ENCODE measurements at regions not wholly inside any gene's neighbourhood (a gene's known extent, or its start where the extent isn't known, plus 50 kb on each side); places are given as distances from the start of the nearest gene placed in this dataset.

DNA sequence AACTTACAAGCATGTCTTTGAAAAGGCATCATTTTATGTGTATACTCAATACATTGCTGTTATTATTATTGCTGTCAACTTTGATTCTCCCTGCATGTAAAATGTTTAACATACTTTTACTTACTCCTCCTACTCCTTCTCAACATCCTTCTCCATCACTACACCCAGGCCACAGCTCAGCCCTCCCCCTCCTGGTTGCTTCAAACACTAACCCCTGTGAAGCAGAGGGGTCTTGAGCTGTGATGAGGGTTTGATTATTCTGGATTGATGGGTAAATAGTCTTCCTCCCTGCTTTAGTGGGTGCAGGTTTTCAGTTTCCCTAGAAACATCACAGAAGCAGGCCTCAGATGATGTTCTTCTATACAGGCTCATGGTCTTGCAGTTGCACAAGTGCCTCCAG lies 221.0 kb downstream of the OSR1 start:
- Mint-ChIP-seq H3K4me1 (ENCODE audit: low read depth, unreplicated experiment) (peaks cover 22% of the 10 kb centered on the region), H3K9me3 (ENCODE audit: unreplicated experiment) (no peaks in the 10 kb centered on the region), H3K27ac (ENCODE audit: unreplicated experiment) (no peak overlapping the region), H3K27me3 (ENCODE audit: insufficient read depth, unreplicated experiment) (no peaks in the 10 kb centered on the region), H3K4me3 (ENCODE audit: unreplicated experiment) (no peak overlapping the region), H3K36me3 (ENCODE audit: insufficient read depth, unreplicated experiment) (peaks cover 10% of the 10 kb centered on the region)
- peaks cover 23% of the 10 kb centered on the region for H3K4me1 ChIP-seq
- H3K9me3 ChIP-seq: no peaks in the 10 kb centered on the region
- ChIA-PET CTCF (interaction anchor here (0.7 kb wide), 1 partner anchor 388 kb away, joined by 3 read pairs; no protein-coding TSS in a partner anchor), POLR2A (no interaction called here)
- no peaks in the 10 kb centered on the region for H3K36me3 ChIP-seq (ENCODE audit: control insufficient read depth, insufficient read depth, low read length)
- DNase-seq: no peak
- intact Hi-C loops (cut with micrococcal nuclease; ENCODE audit: unreplicated experiment): no loop called here
- no peak overlapping the region for H3K4me3 ChIP-seq (ENCODE audit: low read depth, low read length)
- no TSS peak for BruUV-seq (replicated peaks)
- TF ChIP-seq, protein P1, sequence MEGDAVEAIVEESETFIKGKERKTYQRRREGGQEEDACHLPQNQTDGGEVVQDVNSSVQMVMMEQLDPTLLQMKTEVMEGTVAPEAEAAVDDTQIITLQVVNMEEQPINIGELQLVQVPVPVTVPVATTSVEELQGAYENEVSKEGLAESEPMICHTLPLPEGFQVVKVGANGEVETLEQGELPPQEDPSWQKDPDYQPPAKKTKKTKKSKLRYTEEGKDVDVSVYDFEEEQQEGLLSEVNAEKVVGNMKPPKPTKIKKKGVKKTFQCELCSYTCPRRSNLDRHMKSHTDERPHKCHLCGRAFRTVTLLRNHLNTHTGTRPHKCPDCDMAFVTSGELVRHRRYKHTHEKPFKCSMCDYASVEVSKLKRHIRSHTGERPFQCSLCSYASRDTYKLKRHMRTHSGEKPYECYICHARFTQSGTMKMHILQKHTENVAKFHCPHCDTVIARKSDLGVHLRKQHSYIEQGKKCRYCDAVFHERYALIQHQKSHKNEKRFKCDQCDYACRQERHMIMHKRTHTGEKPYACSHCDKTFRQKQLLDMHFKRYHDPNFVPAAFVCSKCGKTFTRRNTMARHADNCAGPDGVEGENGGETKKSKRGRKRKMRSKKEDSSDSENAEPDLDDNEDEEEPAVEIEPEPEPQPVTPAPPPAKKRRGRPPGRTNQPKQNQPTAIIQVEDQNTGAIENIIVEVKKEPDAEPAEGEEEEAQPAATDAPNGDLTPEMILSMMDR (IDR thresholded peaks at IDR 0.05; ENCODE audit: insufficient read depth in 1 of 2, low read depth in 1 of 2, low read length in 1 of 2, severe bottlenecking in 1 of 2, unreplicated experiment in 1 of 2): no peak
- H3K27me3 ChIP-seq (replicated peaks; ENCODE audit: control insufficient read depth, insufficient read depth, low read length): no peaks in the 10 kb centered on the region

DNA sequence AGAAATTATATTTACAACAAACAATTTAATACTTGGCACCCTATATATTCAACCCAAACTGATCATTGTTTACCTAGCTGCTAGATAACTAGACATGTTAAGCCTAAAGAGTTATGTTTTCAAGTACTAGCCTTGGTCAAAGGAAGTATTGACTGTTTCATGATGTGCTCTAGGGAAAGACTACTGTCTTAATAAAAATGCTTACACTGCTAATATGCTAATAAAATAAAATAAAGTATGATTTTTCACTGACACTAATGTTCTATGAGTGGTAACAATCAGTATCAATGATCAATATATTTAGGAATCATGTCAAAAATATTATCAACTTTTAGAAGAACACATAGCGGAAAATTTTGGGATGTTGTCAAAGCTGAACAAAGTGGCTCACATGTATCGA lies 225.5 kb downstream of the OSR1 start:
- Mint-ChIP-seq H3K27me3 (ENCODE audit: insufficient read depth, unreplicated experiment) (no peaks in the 10 kb centered on the region), H3K27ac (ENCODE audit: unreplicated experiment) (no peak overlapping the region), H3K4me3 (ENCODE audit: unreplicated experiment) (no peak overlapping the region), H3K36me3 (ENCODE audit: insufficient read depth, unreplicated experiment) (no peaks in the 10 kb centered on the region), H3K4me1 (ENCODE audit: low read depth, unreplicated experiment) (peaks cover 4% of the 10 kb centered on the region), H3K9me3 (ENCODE audit: unreplicated experiment) (no peaks in the 10 kb centered on the region)
- ChIA-PET CTCF (no interaction called here), POLR2A (no interaction called here)
- Histone ChIP-seq H3K4me1 (no peaks in the 10 kb centered on the region), H3K4me3 (ENCODE audit: low read depth, low read length) (no peak overlapping the region), H3K9me3 (no peaks in the 10 kb centered on the region), H3K27me3 (replicated peaks; ENCODE audit: control insufficient read depth, insufficient read depth, low read length) (no peaks in the 10 kb centered on the region), H3K36me3 (ENCODE audit: control insufficient read depth, insufficient read depth, low read length) (no peaks in the 10 kb centered on the region)
- no TSS peak for BruUV-seq (replicated peaks)
- TF ChIP-seq, protein P1 (IDR thresholded peaks at IDR 0.05; ENCODE audit: insufficient read depth in 1 of 2, low read depth in 1 of 2, low read length in 1 of 2, severe bottlenecking in 1 of 2, unreplicated experiment in 1 of 2): no peak
- intact Hi-C loops (cut with micrococcal nuclease; ENCODE audit: unreplicated experiment): no loop called here
- DNase-seq: no peak

DNA sequence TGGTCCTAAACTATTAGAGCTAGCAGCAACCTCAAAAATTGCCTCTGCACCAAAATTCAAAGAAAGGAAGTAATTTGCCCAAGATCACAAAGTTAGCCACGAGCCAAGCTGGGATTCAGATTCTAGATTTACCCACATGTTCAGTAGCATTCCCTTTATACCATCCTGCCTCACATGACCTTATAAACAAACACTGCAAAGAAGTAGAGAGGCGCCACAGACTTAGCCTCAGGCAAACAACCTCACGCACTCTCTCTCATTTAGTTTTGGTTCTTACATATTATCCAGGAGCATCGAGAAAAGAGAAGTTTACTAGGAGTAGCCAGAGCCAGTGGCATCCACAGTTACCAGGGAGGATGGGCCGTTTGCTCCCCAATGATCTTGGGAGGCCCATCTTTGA lies 226.6 kb downstream of the OSR1 start:
- Mint-ChIP-seq H3K4me3 (ENCODE audit: unreplicated experiment) (no peak overlapping the region), H3K9me3 (ENCODE audit: unreplicated experiment) (no peaks in the 10 kb centered on the region), H3K4me1 (ENCODE audit: low read depth, unreplicated experiment) (no peaks in the 10 kb centered on the region), H3K27me3 (ENCODE audit: insufficient read depth, unreplicated experiment) (no peaks in the 10 kb centered on the region), H3K36me3 (ENCODE audit: insufficient read depth, unreplicated experiment) (no peaks in the 10 kb centered on the region), H3K27ac (ENCODE audit: unreplicated experiment) (no peak overlapping the region)
- Histone ChIP-seq H3K27me3 (replicated peaks; ENCODE audit: control insufficient read depth, insufficient read depth, low read length) (no peaks in the 10 kb centered on the region), H3K9me3 (no peaks in the 10 kb centered on the region), H3K4me3 (ENCODE audit: low read depth, low read length) (no peak overlapping the region), H3K4me1 (no peaks in the 10 kb centered on the region), H3K36me3 (ENCODE audit: control insufficient read depth, insufficient read depth, low read length) (no peaks in the 10 kb centered on the region)
- POLR2A ChIA-PET: no interaction called here
- DNase-seq: no peak
- intact Hi-C loops (cut with micrococcal nuclease; ENCODE audit: unreplicated experiment): no loop called here
- CTCF ChIA-PET: interaction anchor here (1.4 kb wide), 1 partner anchor 9 kb away, joined by 3 read pairs; no protein-coding TSS in a partner anchor
- TF ChIP-seq, protein P1 (IDR thresholded peaks at IDR 0.05; ENCODE audit: insufficient read depth in 1 of 2, low read depth in 1 of 2, low read length in 1 of 2, severe bottlenecking in 1 of 2, unreplicated experiment in 1 of 2): no peak
- BruUV-seq (replicated peaks): no TSS peak
